ENCODE measurements at regions not wholly inside any gene's neighbourhood (a gene's known extent, or its start where the extent isn't known, plus 50 kb on each side); places are given as distances from the start of the nearest gene placed in this dataset.

DNA sequence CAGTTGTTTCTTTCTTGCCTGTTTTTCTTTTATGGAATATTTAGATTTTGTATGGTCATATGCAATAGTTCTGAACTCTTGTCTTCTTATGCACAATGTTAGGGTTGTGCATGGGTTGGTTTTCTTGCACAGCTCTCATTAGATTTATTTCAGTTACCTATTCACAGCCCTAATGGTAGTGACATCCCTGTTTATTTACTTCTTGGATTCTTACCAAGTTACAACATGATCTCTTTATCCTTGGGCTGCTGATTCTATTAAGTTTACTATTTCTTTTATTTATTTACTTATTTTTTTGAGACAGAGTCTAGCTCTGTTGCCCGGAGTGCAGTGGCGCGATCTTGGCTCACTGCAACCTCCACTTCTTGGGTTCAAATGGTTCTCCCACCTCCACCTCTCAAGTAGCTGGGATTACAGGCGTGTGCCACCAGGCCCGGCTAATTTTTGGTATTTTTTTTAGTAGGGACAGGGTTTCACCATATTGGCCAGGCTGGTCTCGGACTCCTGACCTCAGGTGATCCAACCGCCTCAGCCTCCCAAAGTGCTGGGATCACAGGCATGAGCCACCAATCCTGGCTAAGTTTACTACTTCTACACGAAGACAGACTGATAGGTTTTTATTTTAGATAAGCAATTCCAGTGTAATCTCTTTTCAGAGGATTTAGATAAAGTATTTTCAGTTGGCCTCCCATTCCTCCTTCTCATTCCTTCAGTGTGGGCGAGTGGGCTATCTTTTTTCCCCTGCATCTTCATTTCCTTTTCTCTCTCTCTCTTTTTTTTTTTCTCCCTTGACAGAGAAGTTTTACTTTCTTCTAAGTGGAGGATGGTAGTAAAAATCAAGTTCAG is 395.1 kb upstream of the RGS6 start:
- no peak overlapping the region for H3K4me3 ChIP-seq (ENCODE audit: low read depth, low read length)
- TF ChIP-seq, protein P1, sequence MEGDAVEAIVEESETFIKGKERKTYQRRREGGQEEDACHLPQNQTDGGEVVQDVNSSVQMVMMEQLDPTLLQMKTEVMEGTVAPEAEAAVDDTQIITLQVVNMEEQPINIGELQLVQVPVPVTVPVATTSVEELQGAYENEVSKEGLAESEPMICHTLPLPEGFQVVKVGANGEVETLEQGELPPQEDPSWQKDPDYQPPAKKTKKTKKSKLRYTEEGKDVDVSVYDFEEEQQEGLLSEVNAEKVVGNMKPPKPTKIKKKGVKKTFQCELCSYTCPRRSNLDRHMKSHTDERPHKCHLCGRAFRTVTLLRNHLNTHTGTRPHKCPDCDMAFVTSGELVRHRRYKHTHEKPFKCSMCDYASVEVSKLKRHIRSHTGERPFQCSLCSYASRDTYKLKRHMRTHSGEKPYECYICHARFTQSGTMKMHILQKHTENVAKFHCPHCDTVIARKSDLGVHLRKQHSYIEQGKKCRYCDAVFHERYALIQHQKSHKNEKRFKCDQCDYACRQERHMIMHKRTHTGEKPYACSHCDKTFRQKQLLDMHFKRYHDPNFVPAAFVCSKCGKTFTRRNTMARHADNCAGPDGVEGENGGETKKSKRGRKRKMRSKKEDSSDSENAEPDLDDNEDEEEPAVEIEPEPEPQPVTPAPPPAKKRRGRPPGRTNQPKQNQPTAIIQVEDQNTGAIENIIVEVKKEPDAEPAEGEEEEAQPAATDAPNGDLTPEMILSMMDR (IDR thresholded peaks at IDR 0.05; ENCODE audit: insufficient read depth, low read depth, low read length, missing control alignments): no peak
- DNase-seq (ENCODE audit: low read depth): no peak

DNA sequence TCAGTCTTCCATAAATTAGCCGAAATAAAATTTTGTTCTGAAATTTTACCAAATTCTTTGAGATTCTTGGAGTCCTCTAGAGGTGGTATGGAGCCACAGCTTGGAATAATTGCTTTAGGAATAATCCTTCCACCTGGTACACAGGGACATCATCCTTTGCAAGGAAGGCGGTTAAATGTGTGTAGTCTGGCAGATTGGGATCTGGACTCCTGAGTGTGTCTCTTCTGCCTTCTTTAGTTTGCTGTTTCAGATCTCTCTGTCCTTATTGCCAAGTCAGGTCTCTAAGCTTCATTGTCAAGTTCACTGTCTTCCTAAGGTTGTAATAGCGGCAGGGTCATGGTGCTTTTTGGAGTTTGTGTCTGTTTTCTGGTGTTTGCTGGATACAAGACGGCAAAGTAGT is 393.9 kb upstream of the RGS6 start:
- DNase-seq (ENCODE audit: low read depth): no peak
- TF ChIP-seq, protein P1 (IDR thresholded peaks at IDR 0.05; ENCODE audit: insufficient read depth, low read depth, low read length, missing control alignments): no peak
- H3K4me3 ChIP-seq (ENCODE audit: low read depth, low read length): no peak overlapping the region

DNA sequence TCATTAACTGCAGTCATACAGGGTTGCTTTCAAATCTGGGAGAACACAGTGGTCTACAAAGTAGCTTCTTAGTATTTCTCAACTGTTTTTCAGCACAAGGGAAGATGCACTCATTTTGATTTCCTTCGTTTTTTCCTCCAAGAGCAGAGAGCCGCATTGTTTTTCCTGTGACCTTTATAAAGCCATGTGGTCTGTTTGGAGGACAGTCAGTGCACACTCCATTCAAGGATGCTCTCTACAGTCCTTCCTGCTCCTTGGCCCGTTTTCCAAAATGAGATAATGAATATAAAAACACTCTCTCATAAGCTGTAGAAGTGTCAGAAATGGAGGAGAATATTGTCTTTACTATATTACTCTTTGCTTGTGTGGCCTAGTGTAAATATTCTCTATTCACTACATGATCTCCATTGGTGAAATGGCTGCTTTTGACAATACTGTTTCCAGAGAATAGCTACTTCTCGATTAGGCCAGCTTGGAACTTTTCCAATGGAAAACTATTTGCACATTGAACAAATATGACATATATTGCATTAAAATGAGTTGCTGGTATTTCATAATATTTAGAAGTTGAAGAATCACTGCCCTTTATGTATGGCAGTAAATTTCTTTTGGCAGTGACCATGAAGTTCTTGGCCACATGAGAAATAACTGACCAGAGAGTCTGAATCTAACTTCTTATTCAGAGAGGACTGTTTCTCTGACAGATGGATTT is 393.1 kb upstream of the RGS6 start:
- H3K4me3 ChIP-seq (ENCODE audit: low read depth, low read length): no peak overlapping the region
- TF ChIP-seq, protein P1 (IDR thresholded peaks at IDR 0.05; ENCODE audit: insufficient read depth, low read depth, low read length, missing control alignments): no peak
- no peak for DNase-seq (ENCODE audit: low read depth)

DNA sequence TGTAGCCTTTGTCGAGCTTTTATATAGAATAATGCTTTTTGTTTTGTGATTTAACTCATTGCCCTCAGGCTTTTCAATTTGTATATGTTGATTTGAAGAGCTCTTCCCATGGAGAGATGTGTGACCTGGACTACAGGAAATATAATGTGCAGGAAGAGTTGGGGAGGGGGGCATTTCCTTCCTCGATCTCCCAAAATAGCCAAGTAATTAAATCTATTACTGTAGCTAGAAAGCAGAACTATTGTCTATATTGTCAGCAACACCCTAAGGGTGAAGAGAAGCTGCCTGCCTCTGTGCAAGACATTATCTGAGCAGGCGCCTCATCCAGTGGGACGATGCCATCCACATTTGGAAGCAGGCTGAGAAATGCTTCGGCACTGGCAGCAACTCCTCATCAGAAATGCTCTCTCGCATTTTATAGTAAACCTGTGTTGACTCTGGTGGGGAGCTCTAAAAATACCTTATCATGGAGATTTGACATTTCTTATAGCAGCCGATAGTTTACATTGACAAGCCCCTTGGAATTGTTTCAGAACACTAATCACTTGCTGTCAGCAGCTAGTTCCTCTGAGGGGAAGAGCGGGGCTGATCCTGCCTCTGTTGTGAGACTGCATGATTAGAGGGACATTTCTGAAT is 392.5 kb upstream of the RGS6 start:
- DNase-seq (ENCODE audit: low read depth): no peak
- H3K4me3 ChIP-seq (ENCODE audit: low read depth, low read length): no peak overlapping the region
- TF ChIP-seq, protein P1 (IDR thresholded peaks at IDR 0.05; ENCODE audit: insufficient read depth, low read depth, low read length, missing control alignments): no peak

DNA sequence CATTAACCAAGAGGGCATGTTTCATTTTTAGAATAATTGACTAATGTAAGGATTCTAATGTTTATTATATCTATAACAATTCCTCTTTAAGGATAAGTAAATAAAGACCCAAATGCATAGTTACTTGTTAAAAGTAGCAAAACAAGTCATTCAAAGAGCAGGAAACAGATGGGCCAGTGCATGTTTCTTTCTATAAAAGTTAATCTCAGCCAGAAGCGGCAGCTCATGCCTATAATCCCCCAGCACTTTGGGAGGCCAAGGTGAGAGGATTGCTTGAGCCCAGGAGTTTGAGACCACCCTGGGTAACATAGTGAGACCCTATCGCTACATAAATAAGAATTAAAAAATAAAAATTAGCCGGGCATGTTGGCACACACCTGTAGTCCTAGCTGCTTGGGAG is 391.0 kb upstream of the RGS6 start:
- no peak overlapping the region for H3K4me3 ChIP-seq (ENCODE audit: low read depth, low read length)
- DNase-seq (ENCODE audit: low read depth): no peak
- TF ChIP-seq, protein P1 (IDR thresholded peaks at IDR 0.05; ENCODE audit: insufficient read depth, low read depth, low read length, missing control alignments): no peak

DNA sequence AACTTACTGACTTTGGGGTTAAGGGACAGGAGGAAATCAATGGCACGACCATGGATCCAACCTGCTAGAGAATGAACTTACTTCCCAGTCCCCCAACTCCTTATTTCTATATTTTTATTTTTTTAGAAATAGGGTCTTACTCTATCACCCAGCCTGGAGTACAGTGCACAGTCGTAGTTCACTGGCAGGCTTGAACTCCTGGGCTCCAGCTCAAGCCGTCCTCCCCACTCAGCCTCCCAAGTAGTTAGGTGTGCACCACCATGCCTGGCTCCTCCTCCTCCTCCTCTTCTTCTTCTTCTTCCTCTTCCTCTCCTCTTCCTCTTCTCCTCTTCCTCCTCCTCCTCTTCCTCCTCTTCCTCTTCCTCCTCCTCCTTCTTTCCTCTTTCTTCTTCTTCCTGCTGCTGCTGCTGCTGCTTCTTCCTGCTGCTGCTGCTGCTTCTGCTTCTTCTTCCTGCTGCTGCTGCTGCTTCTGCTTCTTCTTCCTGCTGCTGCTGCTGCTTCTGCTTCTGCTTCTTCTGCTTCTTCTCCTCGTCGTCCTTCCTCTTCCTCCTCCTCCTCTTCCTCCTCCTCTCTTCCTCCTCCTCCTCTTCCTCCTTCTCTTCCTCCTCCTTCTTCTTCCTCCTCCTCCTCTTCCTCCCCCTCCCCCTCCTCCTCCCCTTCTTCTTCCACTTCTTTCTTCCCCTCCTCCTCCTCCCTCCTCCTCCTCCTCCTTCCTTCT is 390.1 kb upstream of the RGS6 start:
- no peak for DNase-seq (ENCODE audit: low read depth)
- H3K4me3 ChIP-seq (ENCODE audit: low read depth, low read length): no peak overlapping the region
- TF ChIP-seq, protein P1 (IDR thresholded peaks at IDR 0.05; ENCODE audit: insufficient read depth, low read depth, low read length, missing control alignments): no peak
